PC-9 (cell line): ENCODE measurements at regions not wholly inside any gene's neighbourhood (a gene's known extent, or its start where the extent isn't known, plus 50 kb on each side); places are given as distances from the start of the nearest gene placed in this dataset.

ENCODE experiments used
- EZH2 ChIP-seq: fragments of 200-600 bp; sonication (generic); IDR thresholded peaks from 2 replicates; pipeline ENCODE4 v1.8.0; 2017; ENCODE audit warnings: antibody characterized with exemption, low read depth
- TF ChIP-seq, protein P1 (sequence below): fragments of 200-600 bp; sonication (generic); conservative IDR thresholded peaks from 2 replicates; pipeline ENCODE4 v1.6.1; 2017; ENCODE audit warnings: mixed run types, antibody characterized with exemption, mild to moderate bottlenecking, moderate library complexity

DNA sequence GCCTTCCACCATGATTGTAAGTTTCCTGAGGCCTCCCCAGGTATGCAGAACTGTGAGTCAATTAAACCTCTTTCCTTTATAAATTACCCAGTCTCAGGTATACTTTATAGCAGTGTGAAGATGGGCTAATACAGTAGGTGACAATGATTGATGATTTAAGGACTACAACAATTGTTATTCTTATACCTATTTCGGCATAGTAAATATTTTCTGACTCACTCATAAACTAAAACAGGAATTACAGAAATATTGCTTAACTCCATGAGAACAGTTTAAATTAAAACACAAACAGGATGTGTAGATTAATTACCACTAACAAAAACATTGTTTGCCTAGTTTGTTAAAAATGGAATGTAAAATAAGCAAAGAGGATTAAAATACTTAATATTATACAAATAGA, 839.9 kb downstream of the LTN1 start:
- TF ChIP-seq, protein P1, sequence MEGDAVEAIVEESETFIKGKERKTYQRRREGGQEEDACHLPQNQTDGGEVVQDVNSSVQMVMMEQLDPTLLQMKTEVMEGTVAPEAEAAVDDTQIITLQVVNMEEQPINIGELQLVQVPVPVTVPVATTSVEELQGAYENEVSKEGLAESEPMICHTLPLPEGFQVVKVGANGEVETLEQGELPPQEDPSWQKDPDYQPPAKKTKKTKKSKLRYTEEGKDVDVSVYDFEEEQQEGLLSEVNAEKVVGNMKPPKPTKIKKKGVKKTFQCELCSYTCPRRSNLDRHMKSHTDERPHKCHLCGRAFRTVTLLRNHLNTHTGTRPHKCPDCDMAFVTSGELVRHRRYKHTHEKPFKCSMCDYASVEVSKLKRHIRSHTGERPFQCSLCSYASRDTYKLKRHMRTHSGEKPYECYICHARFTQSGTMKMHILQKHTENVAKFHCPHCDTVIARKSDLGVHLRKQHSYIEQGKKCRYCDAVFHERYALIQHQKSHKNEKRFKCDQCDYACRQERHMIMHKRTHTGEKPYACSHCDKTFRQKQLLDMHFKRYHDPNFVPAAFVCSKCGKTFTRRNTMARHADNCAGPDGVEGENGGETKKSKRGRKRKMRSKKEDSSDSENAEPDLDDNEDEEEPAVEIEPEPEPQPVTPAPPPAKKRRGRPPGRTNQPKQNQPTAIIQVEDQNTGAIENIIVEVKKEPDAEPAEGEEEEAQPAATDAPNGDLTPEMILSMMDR, result no peak
- TF ChIP-seq EZH2, result no peak
